Lung (tissue), 11 donors: ENCODE measurements at regions not wholly inside any gene's neighbourhood (a gene's known extent, or its start where the extent isn't known, plus 50 kb on each side); places are given as distances from the start of the nearest gene placed in this dataset.

Source experiments
- ATAC-seq: fragments of 200-7000 bp; cut with Tn5 transposase; one replicate; pipeline ENCODE4 v1.9.1; 2020; ENCODE audit warnings: moderate number of reproducible peaks; ENCODE audit not compliant: insufficient read depth, low FRiP score
- DNase-seq, 3 donors: peaks; one replicate each; pipeline ENCODE4 v3.0.0-alpha.2; 2013 to 2017
- H3K27ac ChIP-seq, 2 donors: one replicate each; pipeline ENCODE4 v1.5.1; 2013; ENCODE audit warnings: mild to moderate bottlenecking in 2 of 2, moderate library complexity in 2 of 2, control low read depth in 1 of 2, inconsistent platforms in 1 of 2, low read depth in 1 of 2, low read length in 1 of 2
- H3K27me3 ChIP-seq, 3 donors: one replicate each; pipeline ENCODE4 v1.5.1; 2013; ENCODE audit warnings: low read length in 2 of 3; ENCODE audit not compliant: control insufficient read depth in 3 of 3, insufficient read depth in 3 of 3
- H3K36me3 ChIP-seq, 4 donors: one replicate each; pipeline ENCODE4 v1.5.1; 2013; ENCODE audit warnings: low read length in 4 of 4, mild to moderate bottlenecking in 1 of 4, moderate library complexity in 1 of 4; ENCODE audit not compliant: control insufficient read depth in 4 of 4, insufficient read depth in 4 of 4
- H3K4me1 ChIP-seq, 5 donors: one replicate each; pipeline ENCODE4 v1.5.1; 2013; ENCODE audit warnings: low read length in 5 of 5, mild to moderate bottlenecking in 2 of 5, moderate library complexity in 1 of 5; ENCODE audit not compliant: control insufficient read depth in 5 of 5, insufficient read depth in 5 of 5
- H3K4me3 ChIP-seq: one replicate; pipeline ENCODE4 v1.5.1; 2013; ENCODE audit warnings: mild to moderate bottlenecking, control low read depth, moderate library complexity
- H3K9ac ChIP-seq, 2 donors: one replicate each; pipeline ENCODE4 v1.5.1; 2013; ENCODE audit warnings: low read length in 2 of 2, control low read depth in 1 of 2; ENCODE audit not compliant: insufficient read depth in 1 of 2
- H3K9me3 ChIP-seq, 4 donors: one replicate each; pipeline ENCODE4 v1.5.1; 2013; ENCODE audit warnings: low read length in 3 of 4, mild to moderate bottlenecking in 1 of 4, moderate library complexity in 1 of 4; ENCODE audit not compliant: control insufficient read depth in 4 of 4, insufficient read depth in 3 of 4
- CTCF ChIP-seq: IDR thresholded peaks from 2 replicates; pipeline ENCODE4 v1.5.1; 2012; ENCODE audit warnings: mild to moderate bottlenecking; ENCODE audit errors: control extremely low read depth, extremely low read depth
- WGBS, 2 donors: extraction: QIAGEN DNeasy Blood & Tissue Kit; methylation state at CpG; one replicate each; pipeline ENCODE4 v1.1.7; 2013; 5-methylcytosine and 5-hydroxymethylcytosine counted together
- donor health status: control.
- donor health status: control.
- donor health status: Bipolar disorder and iron deficiency.
- donor health status: healthy.
- donor health status: DM: yes; HTN: yes; CAD: no.

GRCh38 chr3:82875401-82875800 lies 1114.0 kb upstream of the GBE1 start:
- WGBS, 2 donors = 51 to 80% methylated on average over 1 of the region's 1 CpG
- H3K9ac ChIP-seq = no peak overlapping the region
- no peak for ATAC-seq
- no peak for TF ChIP-seq CTCF
- no peaks in the 10 kb centered on the region for H3K9me3 ChIP-seq
- no peak for DNase-seq
- H3K4me3 ChIP-seq = no peak overlapping the region
- H3K4me1 ChIP-seq = no peaks in the 10 kb centered on the region
- no peak overlapping the region for H3K27ac ChIP-seq
- H3K36me3 ChIP-seq = no peaks in the 10 kb centered on the region
- no peaks in the 10 kb centered on the region for H3K27me3 ChIP-seq

- Histone ChIP-seq H3K4me3 (no peak overlapping the region), H3K4me1 (no peaks in the 10 kb centered on the region), H3K27me3 (no peaks in the 10 kb centered on the region), H3K27ac (no peak overlapping the region), H3K9ac (no peak overlapping the region), H3K9me3 (no peaks in the 10 kb centered on the region), H3K36me3 (no peaks in the 10 kb centered on the region)
- DNase-seq (no peak), ATAC-seq (no peak)
- no peak for TF ChIP-seq CTCF
Measured at GRCh38 chr3:82839871-82840270, 1078.4 kb upstream of the GBE1 start.

- DNase-seq = no peak
- H3K36me3 ChIP-seq = no peaks in the 10 kb centered on the region
- no peak overlapping the region for H3K9ac ChIP-seq
- H3K9me3 ChIP-seq = no peaks in the 10 kb centered on the region
- no peaks in the 10 kb centered on the region for H3K4me1 ChIP-seq
- TF ChIP-seq CTCF = no peak
- ATAC-seq = no peak
- 81 to 82% methylated on average over 4 of the region's 4 CpGs for WGBS, 2 donors
- H3K4me3 ChIP-seq = no peak overlapping the region
- no peaks in the 10 kb centered on the region for H3K27me3 ChIP-seq
- no peak overlapping the region for H3K27ac ChIP-seq
Measured at GRCh38 chr3:82834098-82834497, 1072.7 kb upstream of the GBE1 start.

- 68 to 76% methylated on average over 2 of the region's 2 CpGs for WGBS, 2 donors
- H3K27me3 ChIP-seq = no peaks in the 10 kb centered on the region
- DNase-seq (no peak), ATAC-seq (no peak)
- no peaks in the 10 kb centered on the region for H3K36me3 ChIP-seq
- no peak for TF ChIP-seq CTCF
- no peaks in the 10 kb centered on the region for H3K9me3 ChIP-seq
- no peak overlapping the region for H3K4me3 ChIP-seq
- no peaks in the 10 kb centered on the region for H3K4me1 ChIP-seq
- no peak overlapping the region for H3K27ac ChIP-seq
- no peak overlapping the region for H3K9ac ChIP-seq
Measured at GRCh38 chr3:82824491-82824890, 1063.0 kb upstream of the GBE1 start.
